ENCODE measurements at regions not wholly inside any gene's neighbourhood (a gene's known extent, or its start where the extent isn't known, plus 50 kb on each side); places are given as distances from the start of the nearest gene placed in this dataset.
"Not testable (repeated sequence)": the region's sequence is repeated elsewhere in the genome, so short reads cannot be mapped to it uniquely, and the experiment has no call there.

DNA sequence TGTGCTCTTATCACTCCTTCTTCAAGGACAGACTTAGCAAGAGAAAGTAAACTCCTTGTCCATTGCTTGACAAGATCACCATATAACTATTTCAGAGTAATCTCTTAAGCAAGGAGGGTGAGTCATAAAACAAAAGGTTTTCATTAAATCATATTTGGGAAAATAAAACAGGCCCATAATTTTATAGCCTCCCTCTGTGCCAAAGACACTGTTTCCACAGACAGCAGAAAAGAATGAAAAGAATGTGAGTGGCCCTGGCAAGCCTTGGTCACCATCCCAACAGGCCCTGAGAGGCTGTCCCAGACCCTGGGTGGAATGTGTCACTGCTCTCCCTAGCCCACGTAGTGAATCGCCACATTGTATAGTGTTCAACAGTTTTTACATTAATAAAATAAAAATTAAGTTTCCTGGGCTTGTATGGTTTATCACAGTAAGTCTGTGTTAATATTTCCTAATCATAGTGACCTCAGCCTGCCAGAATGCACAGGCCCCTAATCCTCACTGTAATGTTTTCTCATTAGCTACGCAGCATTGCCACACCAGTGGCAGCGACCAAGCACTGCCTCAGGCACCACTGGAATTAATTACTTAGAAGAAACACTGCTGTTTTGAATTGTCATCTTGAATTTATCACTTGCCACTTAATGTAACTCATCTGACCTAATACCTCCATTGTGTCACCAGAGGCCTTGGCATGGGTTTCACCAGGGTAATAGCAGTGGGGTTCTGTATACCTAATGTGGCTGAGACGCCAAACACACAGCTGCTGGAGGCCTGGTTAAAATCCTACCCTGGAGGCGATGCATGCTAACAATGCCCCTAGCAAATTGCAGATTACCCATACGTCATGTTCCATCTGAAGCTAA lies 401.9 kb downstream of the LNPK start:
- DNase-seq: no peak

DNA sequence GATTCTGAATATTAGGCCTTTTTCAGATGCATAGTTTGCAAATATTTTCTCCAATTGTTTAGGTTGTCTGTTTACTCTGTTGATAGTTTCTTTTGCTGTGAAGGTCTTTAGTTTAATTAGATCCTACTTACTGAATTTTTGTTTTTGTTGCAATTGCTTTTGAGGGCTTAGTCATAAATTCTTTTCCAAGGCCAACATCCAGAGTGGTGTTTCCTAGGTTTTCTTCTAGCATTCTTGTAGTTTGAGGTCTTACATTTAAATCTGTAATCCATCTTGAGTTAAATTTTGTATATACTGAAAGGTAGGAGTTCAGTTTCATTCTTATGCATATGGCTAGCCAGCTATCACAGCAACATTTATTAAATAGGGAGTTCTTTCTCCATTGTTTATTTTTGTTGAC lies 404.8 kb downstream of the LNPK start:
- DNase-seq: no peak

GRCh38 chr2:175595139-175595538 lies 406.9 kb downstream of the LNPK start:
- DNase-seq: no peak

GRCh38 chr2:175593686-175594525 lies 408.2 kb downstream of the LNPK start:
- not testable (repeated sequence) for DNase-seq

DNA sequence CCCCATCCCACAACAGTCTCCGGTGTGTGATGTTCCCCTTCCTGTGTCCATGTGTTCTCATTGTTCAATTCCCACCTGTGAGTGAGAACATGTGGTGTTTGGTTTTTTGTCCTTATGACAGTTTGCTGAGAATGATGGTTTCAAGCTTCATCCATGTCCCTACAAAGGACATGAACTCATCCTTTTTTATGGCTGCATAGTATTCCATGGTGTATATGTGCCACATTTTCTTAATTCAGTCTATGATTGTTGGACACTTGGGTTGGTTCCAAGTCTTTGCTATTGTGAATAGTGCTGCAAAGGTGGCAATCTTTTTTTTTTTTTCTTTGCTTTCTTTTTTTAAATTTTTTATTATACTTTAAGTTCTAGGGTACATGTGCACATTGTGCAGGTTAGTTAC lies 406.7 kb upstream of the ATP5MC3 start:
- not testable (repeated sequence) for DNase-seq

GRCh38 chr2:175585496-175585895 lies 404.0 kb upstream of the ATP5MC3 start:
- DNase-seq: no peak

DNA sequence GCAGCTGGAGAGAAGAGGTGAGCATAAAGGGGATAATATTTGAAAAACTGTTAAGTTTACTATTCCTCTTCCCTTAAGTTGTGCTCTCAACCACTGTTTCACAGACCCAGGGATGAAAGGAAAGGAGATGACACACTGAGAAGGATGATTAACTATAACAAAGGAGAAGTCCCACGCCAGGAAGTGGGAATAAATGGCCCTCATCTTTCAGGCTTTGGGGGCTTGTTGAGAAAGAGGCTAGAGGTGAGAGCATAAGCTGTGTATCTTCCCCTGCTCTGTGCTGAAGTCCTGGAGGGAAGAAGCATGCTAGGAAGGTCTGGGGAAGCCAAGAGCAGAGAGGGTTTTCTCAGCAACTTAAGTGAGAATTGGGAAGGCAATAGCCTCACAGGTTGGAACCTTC lies 399.1 kb upstream of the ATP5MC3 start:
- no peak for DNase-seq

GRCh38 chr2:175579646-175580045 lies 398.1 kb upstream of the ATP5MC3 start:
- no peak for DNase-seq

GRCh38 chr2:175577368-175577970 lies 396.0 kb upstream of the ATP5MC3 start:
- DNase-seq: no peak

DNA sequence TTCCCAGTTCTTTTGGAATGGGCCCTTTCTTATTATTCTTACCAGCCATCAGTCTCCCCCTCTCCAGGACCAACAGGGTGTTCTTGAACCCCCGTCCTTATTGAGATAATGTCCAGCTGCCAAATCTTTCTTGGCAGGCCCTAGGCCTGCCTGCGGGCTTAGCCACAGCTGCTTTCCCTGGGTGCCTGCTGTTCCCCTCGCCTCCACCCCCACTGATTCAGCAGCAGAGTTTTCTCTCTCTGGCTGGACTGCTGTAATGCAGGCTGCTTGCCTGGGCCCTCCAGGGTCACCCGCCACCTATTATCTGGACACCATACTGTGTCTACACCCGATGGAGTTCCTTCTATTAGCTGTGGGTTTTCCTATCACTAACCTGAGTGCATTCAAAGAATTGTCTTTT lies 395.4 kb upstream of the ATP5MC3 start:
- DNase-seq: no peak

DNA sequence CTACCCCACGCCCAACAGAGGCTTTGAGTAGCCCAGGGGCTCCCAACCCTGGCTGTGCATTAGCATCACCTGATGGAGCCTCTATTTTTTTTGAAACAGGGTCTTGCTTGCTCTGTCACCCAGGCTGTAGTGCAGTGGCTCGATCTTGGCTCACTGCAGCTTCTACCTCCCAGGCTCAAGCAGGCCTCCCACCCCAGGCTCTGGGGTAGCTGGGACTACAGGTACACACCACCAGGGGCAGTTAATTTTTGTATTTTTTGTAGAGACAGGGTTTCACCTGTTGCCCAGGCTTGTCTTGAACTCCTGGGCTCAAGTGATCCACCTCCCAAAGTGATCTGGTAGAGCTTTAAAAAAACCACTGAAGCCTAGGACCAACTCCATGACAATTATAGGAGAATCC lies 394.8 kb upstream of the ATP5MC3 start:
- no peak for DNase-seq

- no peak for DNase-seq
These were observed 394.1 kb upstream of the ATP5MC3 start for GRCh38 chr2:175575346-175576258.

- no peak for DNase-seq
These were observed 392.6 kb upstream of the ATP5MC3 start for GRCh38 chr2:175574069-175574468.

DNA sequence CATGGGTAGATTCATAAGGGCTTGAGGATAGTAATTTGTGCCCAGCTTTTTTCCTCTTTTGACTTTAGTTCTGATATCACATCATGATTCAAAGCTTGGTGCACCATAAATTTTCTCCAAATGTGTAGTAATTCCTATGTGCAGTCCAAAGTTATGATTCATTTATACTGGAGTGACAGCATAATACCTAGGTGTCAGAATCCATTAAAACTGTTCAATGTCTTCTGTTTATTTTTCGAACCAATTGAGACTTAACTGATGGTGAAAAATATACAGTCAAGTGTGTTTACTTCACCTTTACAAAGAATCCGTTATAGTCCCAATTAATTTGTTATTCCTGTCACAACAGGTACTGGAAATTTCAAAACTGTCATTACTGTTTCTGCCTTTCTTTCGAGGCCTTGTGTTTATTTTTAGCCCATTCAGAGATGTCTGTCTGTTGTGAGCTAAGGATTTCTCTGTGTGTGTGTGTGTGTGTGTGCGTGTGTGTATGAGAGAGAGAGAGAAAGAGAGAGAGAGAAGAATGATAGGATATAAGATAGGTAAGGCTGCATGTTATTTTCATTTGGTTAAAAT lies 389.7 kb upstream of the ATP5MC3 start:
- DNase-seq: no peak

GRCh38 chr2:175568109-175568730 lies 386.7 kb upstream of the ATP5MC3 start:
- DNase-seq: no peak

GRCh38 chr2:175567435-175568061 lies 386.0 kb upstream of the ATP5MC3 start:
- no peak for DNase-seq

DNA sequence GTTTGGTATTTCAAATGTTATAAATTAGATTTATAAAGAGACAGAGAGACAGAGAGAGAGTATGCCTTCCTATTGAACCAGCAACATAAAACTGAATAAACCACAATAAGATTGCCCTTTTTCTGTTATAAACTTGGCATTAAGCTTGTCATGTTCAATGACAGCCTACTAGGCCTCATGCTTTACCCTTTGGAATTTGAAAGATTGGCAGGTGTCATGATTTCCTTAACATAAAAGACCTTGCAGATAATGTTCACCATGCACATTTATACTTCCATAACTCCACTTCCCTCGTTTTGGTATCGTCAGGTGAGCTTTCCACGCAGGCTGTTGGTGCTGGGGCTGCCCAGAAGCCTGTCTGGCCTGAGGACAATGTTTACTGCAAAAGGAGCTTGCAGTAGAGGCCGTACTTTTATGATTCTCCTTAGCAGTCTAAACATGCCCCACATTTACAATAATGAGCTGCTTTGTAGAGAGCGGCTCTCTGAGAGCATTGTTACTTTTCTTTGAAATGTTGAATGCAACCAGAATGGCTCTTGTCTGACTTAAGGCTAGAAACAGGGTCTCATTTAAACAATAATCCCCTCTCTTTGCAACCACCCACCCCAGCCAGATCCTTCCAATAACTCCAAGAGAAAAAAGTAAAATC lies 379.1 kb upstream of the ATP5MC3 start:
- no peak for DNase-seq

DNA sequence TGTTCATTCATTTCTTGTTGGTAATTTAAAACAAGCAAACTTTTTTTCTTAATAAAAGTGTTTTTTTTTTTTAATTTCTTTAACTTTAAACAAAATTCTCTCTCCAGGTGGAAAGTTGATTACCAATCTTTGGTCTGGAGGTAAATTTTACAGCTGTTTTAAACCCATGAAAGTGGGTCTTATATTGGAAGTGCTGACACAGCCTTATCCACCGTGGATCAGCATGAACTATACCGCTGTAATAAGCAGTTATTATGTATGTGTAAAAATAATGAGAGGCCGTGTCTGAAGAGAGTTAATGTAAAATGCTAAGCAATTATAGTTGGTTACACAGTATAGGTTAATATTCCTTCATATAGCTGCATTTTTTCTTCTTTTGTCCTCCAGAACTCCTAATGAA lies 378.1 kb upstream of the ATP5MC3 start:
- no peak for DNase-seq

- no peak for DNase-seq
These were observed 376.4 kb upstream of the ATP5MC3 start for GRCh38 chr2:175557810-175558377.

DNA sequence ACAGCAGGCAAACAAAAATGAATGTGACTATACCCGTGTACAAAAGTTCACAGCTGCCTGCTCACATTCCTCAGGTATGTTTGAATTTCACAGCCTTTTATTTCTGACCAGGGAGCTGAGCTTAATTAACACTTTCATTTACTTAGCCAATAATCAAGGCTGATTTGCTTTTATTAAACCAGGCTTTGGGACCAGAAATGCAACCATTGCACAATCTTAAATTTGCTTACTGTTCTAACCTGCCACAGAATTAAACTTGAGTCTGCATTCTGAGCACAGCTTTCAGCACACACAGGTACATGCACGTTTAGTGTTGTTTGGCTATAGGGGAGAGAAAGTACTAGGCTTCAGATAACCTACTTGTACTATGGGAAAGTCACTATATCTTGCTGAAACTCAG lies 372.4 kb upstream of the ATP5MC3 start:
- DNase-seq: no peak

Measured in stimulated activated CD4-positive, alpha-beta T cell treated with anti-CD3 and anti-CD28 coated beads, Interleukin-4, amount 100 ng/mL, for 4 hours (primary cell).